ENCODE measurements at regions not wholly inside any gene's neighbourhood (a gene's known extent, or its start where the extent isn't known, plus 50 kb on each side); places are given as distances from the start of the nearest gene placed in this dataset.

GRCh38 chr14:81684696-81685095, 151.0 kb upstream of the SEL1L start:
- Histone ChIP-seq H3K4me2 (replicated peaks; ENCODE audit: extremely low read depth, low read length, poor library complexity, severe bottlenecking) (no peak overlapping the region), H3K9me3 (replicated peaks in 1 of 2; ENCODE audit: control insufficient read depth in 1 of 2, insufficient read depth in 1 of 2, low read length in 2 of 2) (no peaks in the 10 kb centered on the region), H3K27me3 (ENCODE audit: control insufficient read depth in 2 of 2, insufficient read depth in 2 of 2, low read length in 2 of 2) (no peaks in the 10 kb centered on the region), H3K4me3 (replicated peaks in 1 of 3; ENCODE audit: low read depth in 2 of 3, low read length in 3 of 3) (no peak overlapping the region), H4K20me1 (ENCODE audit: insufficient read depth, low read length) (no peaks in the 10 kb centered on the region), H3K9ac (ENCODE audit: insufficient read depth, low read length, poor library complexity, severe bottlenecking) (no peak overlapping the region), H3K36me3 (replicated peaks in 1 of 2; ENCODE audit: control insufficient read depth in 1 of 2, insufficient read depth in 2 of 2, low read length in 2 of 2) (no peaks in the 10 kb centered on the region), H3K27ac (ENCODE audit: low read depth in 1 of 2, low read length in 2 of 2) (no peak overlapping the region), H3K79me2 (ENCODE audit: insufficient read depth, low read length) (no peaks in the 10 kb centered on the region), H2AFZ (ENCODE audit: insufficient read depth, low read depth, low read length, poor library complexity, severe bottlenecking) (no peak overlapping the region), H3K4me1 (ENCODE audit: control insufficient read depth in 1 of 2, insufficient read depth in 2 of 2, low read length in 2 of 2) (no peaks in the 10 kb centered on the region)
- Mint-ChIP-seq H3K9me3 (peaks cover 0 to 3% (median 1%) of the 10 kb centered on the region in 7 donors), H3K4me3 (no peak overlapping the region), H3K4me1 (no peaks in the 10 kb centered on the region), H3K36me3 (no peaks in the 10 kb centered on the region), H3K27ac (no peak overlapping the region), H3K27me3 (ENCODE audit: low read depth in 3 of 3) (peaks cover 3 to 8% (median 6%) of the 10 kb centered on the region in 3 donors)
- DNase-seq = no peak
- intact Hi-C loops (cut with micrococcal nuclease) = no loop called here
- no peak for TF ChIP-seq CTCF (IDR thresholded peaks at IDR 0.05)
- no CpG with 5 or more reads among the region's 1 CpG for WGBS (ENCODE audit: insufficient coverage)

GRCh38 chr14:81686512-81686911, 152.9 kb upstream of the SEL1L start:
- DNase-seq = no peak
- Mint-ChIP-seq H3K4me1 (no peaks in the 10 kb centered on the region), H3K36me3 (no peaks in the 10 kb centered on the region), H3K27ac (no peak overlapping the region), H3K27me3 (ENCODE audit: low read depth in 3 of 3) (peaks cover 2 to 6% (median 3%) of the 10 kb centered on the region in 3 donors), H3K9me3 (peaks cover 0 to 3% (median 2%) of the 10 kb centered on the region in 7 donors), H3K4me3 (no peak overlapping the region)
- Histone ChIP-seq H3K9me3 (replicated peaks in 1 of 2; ENCODE audit: control insufficient read depth in 1 of 2, insufficient read depth in 1 of 2, low read length in 2 of 2) (no peaks in the 10 kb centered on the region), H3K79me2 (ENCODE audit: insufficient read depth, low read length) (no peaks in the 10 kb centered on the region), H3K27me3 (ENCODE audit: control insufficient read depth in 2 of 2, insufficient read depth in 2 of 2, low read length in 2 of 2) (no peaks in the 10 kb centered on the region), H4K20me1 (ENCODE audit: insufficient read depth, low read length) (no peaks in the 10 kb centered on the region), H3K4me1 (ENCODE audit: control insufficient read depth in 1 of 2, insufficient read depth in 2 of 2, low read length in 2 of 2) (no peaks in the 10 kb centered on the region), H3K9ac (ENCODE audit: insufficient read depth, low read length, poor library complexity, severe bottlenecking) (no peak overlapping the region), H3K36me3 (replicated peaks in 1 of 2; ENCODE audit: control insufficient read depth in 1 of 2, insufficient read depth in 2 of 2, low read length in 2 of 2) (no peaks in the 10 kb centered on the region), H3K4me2 (replicated peaks; ENCODE audit: extremely low read depth, low read length, poor library complexity, severe bottlenecking) (no peak overlapping the region), H2AFZ (ENCODE audit: insufficient read depth, low read depth, low read length, poor library complexity, severe bottlenecking) (no peak overlapping the region), H3K27ac (ENCODE audit: low read depth in 1 of 2, low read length in 2 of 2) (no peak overlapping the region), H3K4me3 (replicated peaks in 1 of 3; ENCODE audit: low read depth in 2 of 3, low read length in 3 of 3) (no peak overlapping the region)
- intact Hi-C loops (cut with micrococcal nuclease) = no loop called here
- WGBS (ENCODE audit: insufficient coverage) = 55% methylated on average over 3 of the region's 4 CpGs
- TF ChIP-seq CTCF (IDR thresholded peaks at IDR 0.05) = no peak

Measured in CD14-positive monocyte (primary cell).